HepG2 (cell line): ENCODE measurements at regions not wholly inside any gene's neighbourhood (a gene's known extent, or its start where the extent isn't known, plus 50 kb on each side); places are given as distances from the start of the nearest gene placed in this dataset.

Source experiments
- ATAC-seq: fragments of 200-7000 bp; cut with Tn5 transposase; 3 replicates; pipeline ENCODE4 v1.9.1; 2020; ENCODE audit warnings: mild to moderate bottlenecking, moderate library complexity
- BruUV-seq: library from RNA; stranded (reverse); fragments of 400-500 nt; replicated peaks from 2 replicates; lab custom pipeline; 2021; lab: Mats Ljungman, UMichigan
- CTCF ChIA-PET: fragments of 300-600 bp; formaldehyde crosslinking; extraction: SDS; loops from one replicate; lab custom pipeline; 2021; ENCODE audit warnings: low total read pairs, inconsistent platforms, low intra/inter-chr PET ratio; lab: Yijun Ruan, JAX
- POLR2A ChIA-PET: fragments of 350-600 bp; sonication (Branson Sonifier 250); formaldehyde crosslinking; loops from one replicate; lab custom pipeline; 2020; ENCODE audit warnings: antibody characterized with exemption, inconsistent platforms; lab: Yijun Ruan, JAX
- DNase-seq: peaks from one replicate; pipeline ENCODE4 v3.0.0-alpha.2; 2015; ENCODE audit warnings: low spot score
- FAIRE-seq: peaks from 3 replicates; lab custom pipeline; 2011; peaks lifted over from hg19 to GRCh38; lab: Jason Lieb, UNC
- H2AFZ ChIP-seq: one replicate; pipeline ENCODE4 v1.6.1; 2011; ENCODE audit warnings: low read length, inconsistent platforms
- H3K27ac ChIP-seq: fragments of 300-600 bp; 3 replicates; pipeline ENCODE4 v1.8.0; 2011; ENCODE audit warnings: mixed run types, mild to moderate bottlenecking, mixed read lengths, low read length, inconsistent platforms; ENCODE audit not compliant: insufficient read depth; ENCODE audit errors: extremely low read length
- H3K27me3 ChIP-seq, 2 experiments: fragments of 200-600 bp in 1 of 2; 2 replicates in 1 of 2; 3 replicates in 1 of 2; pipeline versions ENCODE4 v1.6.0 to v1.8.0; 2011; ENCODE audit warnings: low read length in 2 of 2, mild to moderate bottlenecking in 2 of 2, moderate library complexity in 2 of 2, inconsistent platforms in 1 of 2; ENCODE audit not compliant: insufficient read depth in 2 of 2, control insufficient read depth in 1 of 2
- H3K36me3 ChIP-seq, 2 experiments: fragments of 200-600 bp in 1 of 2; replicated peaks in 1 of 2; 2 replicates in 1 of 2; 3 replicates in 1 of 2; pipeline versions ENCODE4 v1.5.1 to v1.8.0; 2011; ENCODE audit warnings: low read length in 2 of 2, inconsistent platforms in 1 of 2; ENCODE audit not compliant: insufficient read depth in 2 of 2, control insufficient read depth in 1 of 2
- H3K4me1 ChIP-seq: 2 replicates; pipeline ENCODE4 v1.5.1; 2012; ENCODE audit warnings: low read length, inconsistent platforms; ENCODE audit not compliant: insufficient read depth
- H3K4me2 ChIP-seq: 2 replicates; pipeline ENCODE4 v1.6.0; 2011; ENCODE audit warnings: low read depth, low read length, inconsistent platforms
- H3K4me3 ChIP-seq, 3 experiments: fragments of 200-600 bp in 1 of 3; sonication (generic), shearing (Covaris generic) in 1 of 3; replicated peaks in 1 of 3; 2 replicates each; pipeline ENCODE4 v1.5.1; 2011 to 2016; ENCODE audit warnings: low read length in 3 of 3, inconsistent platforms in 2 of 3, low read depth in 2 of 3, mild to moderate bottlenecking in 2 of 3, control low read depth in 1 of 3, mixed read lengths in 1 of 3; ENCODE audit not compliant: insufficient read depth in 1 of 3
- H3K79me2 ChIP-seq: one replicate; pipeline ENCODE4 v1.6.1; 2011; ENCODE audit warnings: low read length, inconsistent platforms; ENCODE audit not compliant: insufficient read depth
- H3K9ac ChIP-seq: 2 replicates; pipeline ENCODE4 v1.6.0; 2011; ENCODE audit warnings: mild to moderate bottlenecking, low read depth, low read length, inconsistent platforms; ENCODE audit not compliant: insufficient read depth
- H3K9me3 ChIP-seq: 2 replicates; pipeline ENCODE4 v1.5.1; 2012; ENCODE audit warnings: mild to moderate bottlenecking, low read length
- H4K20me1 ChIP-seq: 2 replicates; pipeline ENCODE4 v1.6.0; 2011; ENCODE audit warnings: inconsistent platforms, mild to moderate bottlenecking, low read length, moderate library complexity; ENCODE audit not compliant: insufficient read depth
- AHR ChIP-seq: IDR thresholded peaks from 2 replicates; pipeline ENCODE4 v1.6.1; 2018; ENCODE audit warnings: missing genetic modification reagents, missing compliant biosample characterization
- ASH2L ChIP-seq: fragments of 300-600, 200-600 bp; sonication (generic); IDR thresholded peaks from 2 replicates; pipeline ENCODE4 v1.7.0; 2017; ENCODE audit warnings: low read depth, mild to moderate bottlenecking, moderate library complexity, mixed read lengths, low read length; ENCODE audit not compliant: insufficient read length
- DR1 ChIP-seq: sonication (generic); formaldehyde crosslinking; IDR thresholded peaks from 2 replicates; pipeline ENCODE4 v1.8.0; 2021; ENCODE audit warnings: mild to moderate bottlenecking, missing genetic modification reagents, inconsistent platforms
- GPN1 ChIP-seq: sonication (generic); formaldehyde crosslinking; IDR thresholded peaks from 2 replicates; pipeline ENCODE4 v1.5.1; 2020; ENCODE audit warnings: missing genetic modification reagents, borderline replicate concordance
- HNRNPH1 ChIP-seq: fragments of 200-400 bp; formaldehyde crosslinking; optimal IDR thresholded peaks from 2 replicates; pipeline ENCODE3; 2017; ENCODE audit warnings: mild to moderate bottlenecking, low read depth, low read length
- NRL ChIP-seq: sonication (generic); formaldehyde crosslinking; IDR thresholded peaks from 2 replicates; pipeline ENCODE4 v1.5.0; 2020; ENCODE audit warnings: missing genetic modification reagents, mild to moderate bottlenecking, moderate library complexity, borderline replicate concordance
- YEATS4 ChIP-seq: sonication (generic); formaldehyde crosslinking; IDR thresholded peaks from 2 replicates; pipeline ENCODE4 v1.4.0; 2020; ENCODE audit warnings: missing genetic modification reagents, borderline replicate concordance
- ZNF572 ChIP-seq: sonication (generic); formaldehyde crosslinking; IDR thresholded peaks from 2 replicates; pipeline ENCODE4 v1.5.1; 2020; ENCODE audit warnings: mild to moderate bottlenecking, missing genetic modification reagents
- ZSCAN31 ChIP-seq: sonication (generic); formaldehyde crosslinking; IDR thresholded peaks from 2 replicates; pipeline ENCODE4 v1.5.0; 2020; ENCODE audit warnings: low read depth, mild to moderate bottlenecking, missing genetic modification reagents
- WGBS: methylation state at CpG from one replicate; pipeline ENCODE4 v1.1.6; 2017; ENCODE audit warnings: low lambda C conversion rate; 5-methylcytosine and 5-hydroxymethylcytosine counted together
- in situ Hi-C: cut with HindIII; loops from 2 replicates; pipeline ENCODE4 v1.10.0; 2017; ENCODE audit warnings: low pct_unique_long_range_greater_than_20kb; ENCODE audit not compliant: extremely low pct_ligation_motif_present
- intact Hi-C: fragments of 100-400 bp; cut with micrococcal nuclease; formaldehyde crosslinking; loops from one replicate; pipeline ENCODE4 v1.10.0; 2022; ENCODE audit not compliant: unreplicated experiment

GRCh38 chr10:117720931-117721835 lies 178.6 kb downstream of the EMX2 start:
- FAIRE-seq (no peak), ATAC-seq (no peak), DNase-seq (no peak)
- intact Hi-C loops, result no loop called here
- H3K4me3 ChIP-seq, result no peak overlapping the region
- no peak overlapping the region for H3K9ac ChIP-seq
- no peak overlapping the region for H3K27ac ChIP-seq
- POLR2A ChIA-PET, result no interaction called here
- TF ChIP-seq GPN1 (CRISPR knock-in tag) (no peak), NRL (CRISPR knock-in tag) (no peak), ASH2L (no peak), AHR (CRISPR knock-in tag) (no peak), ZSCAN31 (no peak), DR1 (CRISPR knock-in tag) (no peak), YEATS4 (CRISPR knock-in tag) (no peak), HNRNPH1 (no peak), ZNF572 (CRISPR knock-in tag) (no peak)
- CTCF ChIA-PET, result no interaction called here
- WGBS, result 66% methylated on average over 14 of the region's 21 CpGs
- H3K4me1 ChIP-seq, result no peaks in the 10 kb centered on the region
- no peaks in the 10 kb centered on the region for H3K36me3 ChIP-seq
- H3K4me2 ChIP-seq, result no peak overlapping the region
- H3K27me3 ChIP-seq, result no peaks in the 10 kb centered on the region; a peak in 2 of 5 replicates
- H2AFZ ChIP-seq, result no peak overlapping the region
- H3K79me2 ChIP-seq, result no peaks in the 10 kb centered on the region
- H4K20me1 ChIP-seq, result no peaks in the 10 kb centered on the region
- H3K9me3 ChIP-seq, result no peaks in the 10 kb centered on the region
- BruUV-seq, result no TSS peak
- in situ Hi-C loops, result no loop called here
